ENCODE measurements at regions not wholly inside any gene's neighbourhood (a gene's known extent, or its start where the extent isn't known, plus 50 kb on each side); places are given as distances from the start of the nearest gene placed in this dataset.

- Histone ChIP-seq H3K4me3 (ENCODE audit: low read depth, low read length) (no peak overlapping the region), H3K27me3 (ENCODE audit: control insufficient read depth, insufficient read depth, low read length) (no peaks in the 10 kb centered on the region), H3K36me3 (ENCODE audit: control insufficient read depth, insufficient read depth, low read length) (no peaks in the 10 kb centered on the region)
- ChIA-PET POLR2A (no interaction called here), CTCF (no interaction called here)
- TF ChIP-seq, protein P1, sequence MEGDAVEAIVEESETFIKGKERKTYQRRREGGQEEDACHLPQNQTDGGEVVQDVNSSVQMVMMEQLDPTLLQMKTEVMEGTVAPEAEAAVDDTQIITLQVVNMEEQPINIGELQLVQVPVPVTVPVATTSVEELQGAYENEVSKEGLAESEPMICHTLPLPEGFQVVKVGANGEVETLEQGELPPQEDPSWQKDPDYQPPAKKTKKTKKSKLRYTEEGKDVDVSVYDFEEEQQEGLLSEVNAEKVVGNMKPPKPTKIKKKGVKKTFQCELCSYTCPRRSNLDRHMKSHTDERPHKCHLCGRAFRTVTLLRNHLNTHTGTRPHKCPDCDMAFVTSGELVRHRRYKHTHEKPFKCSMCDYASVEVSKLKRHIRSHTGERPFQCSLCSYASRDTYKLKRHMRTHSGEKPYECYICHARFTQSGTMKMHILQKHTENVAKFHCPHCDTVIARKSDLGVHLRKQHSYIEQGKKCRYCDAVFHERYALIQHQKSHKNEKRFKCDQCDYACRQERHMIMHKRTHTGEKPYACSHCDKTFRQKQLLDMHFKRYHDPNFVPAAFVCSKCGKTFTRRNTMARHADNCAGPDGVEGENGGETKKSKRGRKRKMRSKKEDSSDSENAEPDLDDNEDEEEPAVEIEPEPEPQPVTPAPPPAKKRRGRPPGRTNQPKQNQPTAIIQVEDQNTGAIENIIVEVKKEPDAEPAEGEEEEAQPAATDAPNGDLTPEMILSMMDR (IDR thresholded peaks at IDR 0.05; ENCODE audit: insufficient read depth, low read depth, low read length), result no peak
- no peak for DNase-seq (ENCODE audit: low read depth)
These were observed 374.2 kb upstream of the MAP2 start for GRCh38 chr2:209049608-209050007.

DNA sequence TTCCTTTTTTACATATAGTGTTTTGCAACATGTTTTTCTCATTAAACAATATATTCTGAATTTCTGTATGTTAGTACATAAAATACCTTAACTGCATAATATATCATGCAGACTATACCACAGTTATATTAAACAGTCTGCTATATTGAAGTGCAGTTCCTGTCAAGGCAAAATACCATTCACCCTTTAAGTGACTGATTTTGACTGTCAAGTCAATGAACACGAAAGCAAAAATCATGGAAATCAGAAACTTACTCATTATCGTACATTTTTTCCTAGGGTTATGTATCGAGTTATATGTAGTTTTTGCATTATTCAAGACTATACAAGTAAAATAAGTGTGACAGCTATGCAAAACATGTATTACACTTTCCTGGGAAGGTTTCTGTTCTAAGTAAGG is 361.6 kb upstream of the MAP2 start:
- ChIA-PET POLR2A (no interaction called here), CTCF (no interaction called here)
- no peak for DNase-seq (ENCODE audit: low read depth)
- Histone ChIP-seq H3K27me3 (ENCODE audit: control insufficient read depth, insufficient read depth, low read length) (no peaks in the 10 kb centered on the region), H3K36me3 (ENCODE audit: control insufficient read depth, insufficient read depth, low read length) (no peaks in the 10 kb centered on the region), H3K4me3 (ENCODE audit: low read depth, low read length) (no peak overlapping the region)
- TF ChIP-seq, protein P1 (IDR thresholded peaks at IDR 0.05; ENCODE audit: insufficient read depth, low read depth, low read length), result no peak

GRCh38 chr2:209070262-209070661 is 353.6 kb upstream of the MAP2 start:
- Histone ChIP-seq H3K27me3 (ENCODE audit: control insufficient read depth, insufficient read depth, low read length) (no peaks in the 10 kb centered on the region), H3K4me3 (ENCODE audit: low read depth, low read length) (no peak overlapping the region), H3K36me3 (ENCODE audit: control insufficient read depth, insufficient read depth, low read length) (no peaks in the 10 kb centered on the region)
- ChIA-PET CTCF (no interaction called here), POLR2A (no interaction called here)
- TF ChIP-seq, protein P1 (IDR thresholded peaks at IDR 0.05; ENCODE audit: insufficient read depth, low read depth, low read length), result no peak
- DNase-seq (ENCODE audit: low read depth), result no peak

- ChIA-PET CTCF (no interaction called here), POLR2A (no interaction called here)
- Histone ChIP-seq H3K36me3 (ENCODE audit: control insufficient read depth, insufficient read depth, low read length) (no peaks in the 10 kb centered on the region), H3K4me3 (ENCODE audit: low read depth, low read length) (no peak overlapping the region), H3K27me3 (ENCODE audit: control insufficient read depth, insufficient read depth, low read length) (no peaks in the 10 kb centered on the region)
- DNase-seq (ENCODE audit: low read depth), result no peak
- TF ChIP-seq, protein P1 (IDR thresholded peaks at IDR 0.05; ENCODE audit: insufficient read depth, low read depth, low read length), result no peak
These were observed 350.7 kb upstream of the MAP2 start for GRCh38 chr2:209073151-209073550.

DNA sequence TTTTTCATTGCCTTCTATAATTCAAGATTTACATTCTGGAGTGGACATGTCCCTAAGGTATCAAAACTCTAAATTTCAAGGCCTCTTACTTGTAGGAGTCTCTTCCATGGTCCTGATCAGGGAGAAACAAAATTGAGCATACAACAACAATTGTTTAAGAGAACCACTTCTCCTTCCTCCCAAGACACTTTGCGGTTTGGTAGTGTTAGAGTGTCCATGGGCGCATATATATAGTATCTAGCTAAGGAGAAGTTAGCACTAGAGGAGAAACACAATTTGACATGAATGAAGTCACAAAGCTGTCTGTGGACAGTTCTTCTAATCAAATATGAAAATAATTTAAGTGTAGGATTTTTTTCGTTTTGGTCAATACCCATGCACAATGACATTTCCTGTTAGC is 349.1 kb upstream of the MAP2 start:
- DNase-seq (ENCODE audit: low read depth), result no peak
- no peaks in the 10 kb centered on the region for H3K27me3 ChIP-seq (ENCODE audit: control insufficient read depth, insufficient read depth, low read length)
- TF ChIP-seq, protein P1 (IDR thresholded peaks at IDR 0.05; ENCODE audit: insufficient read depth, low read depth, low read length), result no peak
- ChIA-PET POLR2A (no interaction called here), CTCF (no interaction called here)
- H3K4me3 ChIP-seq (ENCODE audit: low read depth, low read length), result no peak overlapping the region
- H3K36me3 ChIP-seq (ENCODE audit: control insufficient read depth, insufficient read depth, low read length), result no peaks in the 10 kb centered on the region

Measured in BJ (cell line).